ENCODE measurements at regions not wholly inside any gene's neighbourhood (a gene's known extent, or its start where the extent isn't known, plus 50 kb on each side); places are given as distances from the start of the nearest gene placed in this dataset.
"Not testable (repeated sequence)": the region's sequence is repeated elsewhere in the genome, so short reads cannot be mapped to it uniquely, and the experiment has no call there.

- DNase-seq = no peak
Observed at GRCh38 chr4:19021617-19022016, 1000.1 kb upstream of the LCORL start.

GRCh38 chr4:19016550-19016949 is 995.0 kb upstream of the LCORL start:
- DNase-seq = not testable (repeated sequence)

DNA sequence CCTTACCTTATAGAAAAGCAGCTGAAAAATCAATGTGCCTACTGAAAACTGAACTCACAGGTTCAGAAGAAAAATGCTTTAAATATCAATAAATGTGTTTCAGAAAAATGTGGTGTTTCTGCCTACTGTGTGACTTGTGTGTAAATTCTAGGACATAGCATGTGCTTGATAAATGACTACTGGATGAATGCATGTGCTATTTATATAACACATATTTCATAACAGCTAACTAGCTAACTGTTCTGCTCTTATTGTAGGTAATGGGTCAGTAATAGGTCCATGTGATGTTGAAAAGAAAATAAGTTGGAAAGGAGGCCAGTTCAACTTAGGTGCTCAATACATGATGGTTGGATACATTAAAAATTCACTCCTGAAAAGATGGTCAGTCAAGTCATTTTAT is 993.0 kb upstream of the LCORL start:
- no peak for DNase-seq

- no peak for DNase-seq
Observed at GRCh38 chr4:19010761-19011160, 989.2 kb upstream of the LCORL start.

DNA sequence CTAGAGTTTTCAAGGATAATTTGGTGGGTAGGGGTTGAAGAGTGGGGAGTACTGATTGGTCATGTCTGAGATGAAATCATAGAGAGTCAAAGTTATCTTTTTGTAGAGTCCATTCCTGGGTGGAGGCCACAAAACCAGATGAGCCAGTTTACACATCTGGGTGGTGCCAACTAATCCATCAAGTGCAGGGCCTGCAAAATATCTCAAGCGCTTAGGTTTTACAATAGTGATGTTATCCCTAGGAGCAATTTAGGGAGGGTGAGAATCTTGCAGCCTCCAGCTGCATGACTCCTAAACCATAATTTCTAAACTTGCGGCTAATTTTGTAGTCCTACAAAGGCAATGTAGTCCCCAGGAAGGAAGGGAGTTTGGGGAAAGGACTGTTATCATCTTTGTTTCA is 988.3 kb upstream of the LCORL start:
- DNase-seq = no peak

- no peak for DNase-seq
Observed at GRCh38 chr4:19005211-19005610, 983.7 kb upstream of the LCORL start.

DNA sequence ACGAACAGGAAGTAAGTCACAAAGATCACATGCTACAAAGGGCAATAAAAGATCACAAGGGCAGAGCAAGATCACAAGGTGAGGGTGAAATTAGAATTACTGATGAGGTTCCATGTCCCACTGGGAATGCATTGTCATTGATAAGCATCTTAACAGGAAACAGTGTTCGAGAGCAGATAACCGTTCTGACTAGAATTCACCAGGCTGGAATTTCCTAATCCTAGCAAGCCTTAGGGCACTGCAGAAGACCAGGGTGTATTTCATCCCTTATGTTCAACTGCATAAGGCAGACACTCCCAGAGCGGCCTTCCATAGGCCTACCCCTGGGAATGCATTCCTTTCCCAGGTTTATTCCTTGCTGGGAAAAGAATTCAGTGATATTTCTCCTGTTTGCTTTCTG is 980.6 kb upstream of the LCORL start:
- DNase-seq = no peak

GRCh38 chr4:18999595-18999994 is 978.0 kb upstream of the LCORL start:
- no peak for DNase-seq

- DNase-seq = no peak
Observed at GRCh38 chr4:18981234-18981615, 959.7 kb upstream of the LCORL start.

GRCh38 chr4:18980516-18981233 is 959.1 kb upstream of the LCORL start:
- DNase-seq = no peak

DNA sequence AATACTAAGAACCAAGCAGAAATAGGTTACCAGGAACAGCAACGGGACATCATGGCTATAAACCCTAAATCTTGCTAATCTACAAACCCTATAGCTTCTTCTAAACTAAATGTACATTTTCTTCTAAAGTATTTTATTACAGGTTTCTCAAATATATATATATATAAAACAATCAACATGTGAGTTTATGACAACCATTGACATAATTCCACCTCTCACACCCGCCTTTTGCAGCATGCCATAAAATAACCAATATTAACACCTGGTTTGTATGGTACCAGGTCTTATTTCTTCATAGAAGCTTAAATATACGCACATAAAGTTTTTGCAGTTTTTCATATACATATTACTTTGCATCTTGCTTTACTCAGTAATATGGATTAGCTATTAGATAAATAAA is 955.3 kb upstream of the LCORL start:
- DNase-seq = no peak

DNA sequence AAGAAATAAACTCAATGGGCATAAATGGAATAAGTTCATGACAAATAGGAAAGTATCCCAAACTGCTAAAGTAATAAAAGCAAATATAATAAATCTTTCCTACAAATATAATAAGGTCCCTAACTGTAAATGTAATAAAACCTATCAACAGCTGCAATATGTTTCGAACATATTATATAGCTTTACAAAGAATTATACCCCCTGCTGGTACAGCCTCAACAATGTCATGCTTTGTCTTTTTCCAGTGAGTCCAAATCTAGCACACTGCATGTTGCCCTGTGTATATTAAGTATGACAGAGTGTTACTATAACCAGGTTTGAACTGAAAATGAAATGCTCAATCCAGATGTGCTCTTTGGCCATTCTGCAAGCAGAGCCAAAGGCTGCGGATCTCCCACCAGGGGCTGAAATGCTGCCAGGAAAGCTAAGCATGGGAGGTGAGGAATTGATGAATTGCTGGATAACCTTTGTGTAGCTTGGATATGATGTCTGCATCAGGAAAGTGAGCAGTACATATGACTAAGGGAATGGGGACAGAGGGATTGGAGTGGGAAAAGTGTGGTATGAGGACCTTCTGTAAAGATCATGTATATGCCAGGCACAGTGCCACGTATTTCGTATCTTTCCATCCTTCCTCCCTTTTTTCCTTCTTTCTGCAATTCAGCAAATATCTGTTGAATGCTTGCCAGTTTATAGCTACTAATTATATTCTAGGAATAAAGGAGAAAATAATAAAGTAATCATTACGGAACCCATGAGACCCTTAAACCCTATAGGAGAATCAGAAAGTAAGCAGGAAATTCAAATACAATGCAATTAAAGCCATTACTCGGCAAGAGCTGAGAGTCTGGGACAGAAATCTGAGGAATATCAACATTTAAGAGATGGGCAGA is 954.6 kb upstream of the LCORL start:
- no peak for DNase-seq

- DNase-seq = no peak
Observed at GRCh38 chr4:18973296-18973695, 951.7 kb upstream of the LCORL start.

DNA sequence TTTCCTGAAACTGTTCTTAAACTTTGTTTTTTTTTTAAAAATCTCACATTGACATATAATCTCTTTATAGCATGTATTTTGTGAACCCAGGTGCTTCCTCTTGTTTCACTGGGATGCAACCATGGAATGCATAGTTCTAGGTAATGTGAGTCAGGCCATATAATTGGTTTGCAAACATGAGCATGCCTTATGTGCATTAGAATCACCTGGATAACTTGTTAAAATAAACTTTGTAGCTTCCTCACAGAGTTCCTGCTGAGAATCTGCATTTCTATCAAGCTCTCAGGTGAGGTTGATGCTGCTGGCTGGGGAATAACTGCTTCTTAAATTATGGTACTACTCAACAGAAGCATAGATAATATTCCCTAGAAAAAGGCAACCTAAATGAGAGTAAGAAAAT is 940.3 kb upstream of the LCORL start:
- DNase-seq = no peak

DNA sequence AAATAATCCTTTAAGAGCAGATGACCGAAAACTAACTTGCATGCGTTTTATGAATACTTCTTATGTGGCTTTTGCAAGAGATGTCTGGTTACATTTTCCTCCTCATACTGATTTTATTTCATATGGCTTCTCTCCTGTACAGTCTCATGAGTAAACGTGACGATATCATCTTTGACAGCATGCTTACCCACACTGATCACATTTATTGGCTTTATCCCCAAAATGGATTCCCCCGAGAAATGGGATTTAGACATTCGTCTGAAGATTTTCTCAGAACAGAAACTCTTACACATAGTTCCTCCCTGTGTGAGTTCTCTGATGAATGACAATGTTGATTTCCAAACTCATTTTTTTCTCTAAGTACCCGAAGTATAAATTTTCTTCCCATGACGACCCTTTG is 939.7 kb upstream of the LCORL start:
- DNase-seq = no peak

GRCh38 chr4:18957716-18958115 is 936.2 kb upstream of the LCORL start:
- DNase-seq = no peak

- no peak for DNase-seq
Observed at GRCh38 chr4:18954538-18954937, 933.0 kb upstream of the LCORL start.

- no peak for DNase-seq
Observed at GRCh38 chr4:18953613-18954012, 932.1 kb upstream of the LCORL start.

DNA sequence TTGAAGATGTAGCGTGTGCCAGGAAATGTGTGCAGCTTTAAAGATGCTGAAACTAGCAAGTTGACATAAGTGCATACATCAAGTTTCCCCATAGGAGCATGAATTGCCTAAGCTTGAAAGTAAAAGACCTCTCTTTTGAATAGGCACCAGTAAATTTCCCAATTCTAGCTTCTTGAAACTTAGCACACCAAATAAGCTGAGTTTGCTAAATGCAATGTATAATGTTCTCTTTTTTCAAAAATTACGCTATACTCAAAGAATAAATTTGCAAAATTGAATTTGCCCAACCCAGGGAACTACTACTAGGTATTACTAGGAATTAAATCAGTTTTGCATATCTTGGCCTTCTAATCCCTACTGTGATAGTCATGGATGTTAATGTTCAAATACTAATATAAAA is 923.9 kb upstream of the LCORL start:
- DNase-seq = no peak

GRCh38 chr4:18942874-18943273 is 921.3 kb upstream of the LCORL start:
- no peak for DNase-seq

DNA sequence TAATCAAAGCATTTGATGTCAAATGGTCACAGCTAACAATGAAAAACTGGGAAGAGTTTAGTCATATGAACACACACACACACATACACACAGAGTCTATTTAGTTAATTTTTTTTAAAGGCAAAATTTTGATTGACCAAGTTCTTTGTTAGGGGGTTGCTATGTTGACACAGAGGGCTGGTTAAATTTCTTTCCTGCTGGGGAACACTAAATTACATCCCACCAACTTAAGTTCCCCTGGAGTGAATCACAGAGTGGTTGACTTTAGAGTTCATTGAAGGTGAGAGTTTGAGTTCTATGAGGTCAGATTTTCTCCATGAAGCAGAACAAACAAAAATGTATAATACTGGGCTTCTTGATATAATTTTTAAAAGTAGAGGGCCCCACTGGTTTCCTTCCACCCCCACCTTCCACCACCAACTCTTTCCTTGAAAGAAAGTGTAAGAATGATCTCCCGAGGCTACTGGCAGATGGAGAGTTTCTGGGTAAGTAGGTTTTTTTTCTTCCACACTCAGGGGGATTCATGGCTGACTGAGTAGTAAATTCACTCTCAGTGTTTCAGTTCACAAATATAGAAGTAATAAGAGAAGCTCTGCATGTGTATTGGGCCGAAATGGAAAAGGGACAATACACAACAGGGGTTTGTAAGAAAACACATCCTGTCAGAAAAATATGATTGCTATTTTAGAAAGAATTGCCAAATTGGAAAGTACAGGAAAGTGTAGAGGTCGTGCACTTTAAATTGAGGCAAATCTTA is 917.0 kb upstream of the LCORL start:
- DNase-seq = no peak

GRCh38 chr4:18937746-18938145 is 916.2 kb upstream of the LCORL start:
- no peak for DNase-seq

DNA sequence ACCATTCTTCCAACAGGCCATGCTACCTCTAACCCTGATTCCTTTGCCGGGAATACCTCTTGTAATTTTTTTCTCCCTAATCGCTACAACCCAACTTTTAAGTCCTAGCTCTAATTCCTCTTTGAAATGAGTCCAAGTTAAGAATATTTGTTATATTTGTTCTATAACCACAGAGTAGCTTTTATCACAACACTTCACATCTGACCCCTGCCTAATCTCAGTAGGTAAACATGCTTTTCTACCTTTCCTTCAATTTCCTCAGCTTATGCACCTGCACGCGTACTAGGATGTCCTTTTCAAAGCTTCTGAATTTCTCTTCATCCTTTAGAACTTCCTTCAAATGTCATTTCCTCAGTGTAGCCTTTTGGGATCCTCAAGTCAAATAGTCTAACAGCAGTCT is 915.5 kb upstream of the LCORL start:
- DNase-seq = no peak

All from activated gamma-delta T cell (primary cell).